GM12892 (cell line): ENCODE measurements at regions not wholly inside any gene's neighbourhood (a gene's known extent, or its start where the extent isn't known, plus 50 kb on each side); places are given as distances from the start of the nearest gene placed in this dataset.
"Not testable (repeated sequence)": the region's sequence is repeated elsewhere in the genome, so short reads cannot be mapped to it uniquely, and the experiment has no call there.

Experiments used
- DNase-seq: peaks from one replicate; pipeline ENCODE4 v3.0.0; 2011; ENCODE audit not compliant: insufficient read length
- FAIRE-seq: peaks from 2 replicates; lab custom pipeline; 2011; peaks lifted over from hg19 to GRCh38; lab: Jason Lieb, UNC
- POLR2A ChIP-seq: IDR thresholded peaks from 2 replicates; pipeline ENCODE4 v1.6.1; 2011; ENCODE audit warnings: low read depth, low read length, control low read depth
- POLR2AphosphoS5 ChIP-seq: IDR thresholded peaks from 2 replicates; pipeline ENCODE4 v1.6.1; 2011; ENCODE audit warnings: low read depth, low read length, control low read depth
- TAF1 ChIP-seq: IDR thresholded peaks from 2 replicates; pipeline ENCODE4 v1.6.1; 2011; ENCODE audit warnings: low read depth, mild to moderate bottlenecking, control low read depth, low read length, borderline replicate concordance

- no peak for DNase-seq
- no peak for TF ChIP-seq POLR2A
- no peak for TF ChIP-seq POLR2AphosphoS5
- no peak for TF ChIP-seq TAF1
- FAIRE-seq = peak; percentile 38
These were observed 550.7 kb downstream of the INSC start for GRCh38 chr11:15665368-15665871.

- DNase-seq = no peak
These were observed 552.5 kb downstream of the INSC start for GRCh38 chr11:15667127-15667725.

DNA sequence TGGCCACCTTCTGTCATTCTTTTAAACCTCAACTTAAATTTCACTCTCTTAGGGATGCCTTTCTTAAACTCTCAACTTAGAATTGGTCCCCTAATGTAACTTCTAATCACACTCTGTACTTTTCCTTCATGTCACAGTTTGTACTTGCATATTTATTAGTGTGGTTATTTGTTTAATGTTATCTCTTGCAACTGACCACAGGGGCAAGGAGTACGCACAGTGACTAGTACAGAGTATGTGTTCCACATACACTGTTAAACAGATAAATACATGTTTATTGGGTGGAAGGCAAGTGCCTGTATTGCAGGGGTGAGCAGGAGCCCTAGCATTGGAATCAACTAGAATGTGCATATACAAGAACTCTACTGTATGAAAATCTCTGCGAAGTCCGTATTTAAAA is 554.0 kb downstream of the INSC start:
- DNase-seq = no peak
- TF ChIP-seq POLR2A = no peak
- TF ChIP-seq POLR2AphosphoS5 = no peak
- TF ChIP-seq TAF1 = no peak
- FAIRE-seq = no peak

More at GRCh38 chr11:15667127-15667725, 552.5 kb downstream of the INSC start:
- FAIRE-seq = no peak
- TF ChIP-seq TAF1 (no peak), POLR2A (no peak), POLR2AphosphoS5 (no peak)

GRCh38 chr11:15670520-15671070 is 555.9 kb downstream of the INSC start:
- FAIRE-seq (no peak), DNase-seq (no peak)
- no peak for TF ChIP-seq TAF1
- no peak for TF ChIP-seq POLR2AphosphoS5
- TF ChIP-seq POLR2A = no peak

- FAIRE-seq (no peak), DNase-seq (no peak)
- TF ChIP-seq TAF1 = no peak
- no peak for TF ChIP-seq POLR2A
- no peak for TF ChIP-seq POLR2AphosphoS5
These were observed 556.5 kb downstream of the INSC start for GRCh38 chr11:15671216-15671615.

- FAIRE-seq (no peak), DNase-seq (no peak)
- TF ChIP-seq POLR2A = no peak
- no peak for TF ChIP-seq POLR2AphosphoS5
- TF ChIP-seq TAF1 = no peak
These were observed 558.1 kb downstream of the INSC start for GRCh38 chr11:15672825-15673224.

DNA sequence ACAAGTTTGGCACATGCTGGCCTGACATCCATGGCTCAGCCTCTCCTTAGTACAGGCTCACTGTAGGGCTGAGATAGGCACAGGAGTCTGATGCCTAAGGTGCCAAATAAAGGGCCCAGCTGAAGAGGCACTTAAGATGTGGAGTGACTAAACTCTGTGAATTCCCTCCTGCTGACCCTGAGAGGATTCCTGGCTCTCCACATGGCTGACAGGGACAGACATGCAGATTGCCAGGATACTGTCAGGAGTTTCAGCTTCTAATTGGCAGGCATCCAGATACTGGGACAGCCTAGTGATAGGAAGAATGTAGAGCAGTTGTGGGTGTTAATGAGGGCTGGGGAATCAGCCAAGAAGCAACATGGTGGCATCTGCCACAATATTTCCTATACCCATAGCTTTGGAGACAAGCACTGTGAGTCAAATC is 558.7 kb downstream of the INSC start:
- TF ChIP-seq POLR2A (no peak), POLR2AphosphoS5 (no peak), TAF1 (no peak)
- DNase-seq (no peak), FAIRE-seq (no peak)

GRCh38 chr11:15674756-15675155 is 560.0 kb downstream of the INSC start:
- DNase-seq (no peak), FAIRE-seq (no peak)
- TF ChIP-seq POLR2A (no peak), TAF1 (no peak), POLR2AphosphoS5 (no peak)

- FAIRE-seq (no peak), DNase-seq (no peak)
- TF ChIP-seq POLR2A = no peak
- no peak for TF ChIP-seq TAF1
- TF ChIP-seq POLR2AphosphoS5 = no peak
These were observed 561.0 kb downstream of the INSC start for GRCh38 chr11:15675683-15676082.

DNA sequence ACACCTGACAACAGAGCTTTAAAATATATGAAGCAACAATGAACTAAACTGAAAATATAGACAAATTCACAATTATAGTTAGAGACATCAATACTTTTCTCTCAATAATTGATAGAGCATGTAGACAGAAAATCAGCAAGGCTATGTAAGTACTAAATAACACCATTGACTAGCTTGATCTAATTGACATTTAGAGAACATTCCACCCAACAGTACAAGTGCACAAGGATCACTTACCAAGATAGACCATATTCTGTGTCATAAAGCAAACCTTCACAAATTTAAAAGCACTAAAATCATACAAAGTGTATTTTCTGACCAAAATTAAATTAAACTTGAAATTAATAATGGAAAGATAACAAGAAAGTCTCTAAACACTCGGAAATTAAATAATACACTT is 562.5 kb downstream of the INSC start:
- TF ChIP-seq POLR2A (no peak), TAF1 (no peak)
- FAIRE-seq (no peak), DNase-seq (no peak)

DNA sequence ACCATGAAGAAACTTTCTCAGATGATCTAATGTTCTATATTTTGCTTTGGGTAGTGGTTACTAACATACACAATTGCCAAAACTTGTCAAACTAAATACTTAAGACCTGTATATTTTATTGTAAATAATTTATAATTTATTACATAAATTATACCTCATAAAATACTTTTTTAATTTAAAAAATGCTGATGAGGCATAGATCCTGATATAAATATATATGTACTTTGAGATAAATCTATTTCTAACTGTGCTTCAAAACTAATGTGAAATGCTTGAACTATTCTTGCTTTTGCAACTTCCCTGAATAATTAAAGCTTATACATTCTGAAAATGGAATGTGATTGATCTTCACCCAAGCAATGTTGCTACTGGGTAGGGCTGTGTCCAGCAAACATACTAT is 568.8 kb downstream of the INSC start:
- no peak for TF ChIP-seq POLR2A
- no peak for FAIRE-seq
- DNase-seq = no peak

DNA sequence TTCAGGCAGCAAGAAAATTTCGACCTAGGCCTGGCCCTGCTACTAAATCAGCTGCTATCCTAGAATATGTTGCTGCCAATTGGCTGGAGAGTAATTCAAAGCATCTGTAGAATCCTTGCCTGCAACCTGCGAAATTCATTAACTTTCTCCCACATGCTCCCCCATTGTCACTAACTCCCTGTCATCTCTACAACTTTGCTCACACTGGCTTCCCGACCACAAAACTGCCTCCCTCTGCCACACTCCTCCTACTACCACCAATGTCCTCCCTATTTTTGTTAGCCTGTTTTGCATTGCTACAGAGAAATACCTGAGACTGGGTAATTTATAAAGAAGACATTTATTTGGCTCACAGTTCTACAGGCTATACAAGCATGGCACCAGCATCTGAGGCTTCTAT is 570.6 kb downstream of the INSC start:
- FAIRE-seq = no peak

GRCh38 chr11:15686259-15686658 is 571.5 kb downstream of the INSC start:
- FAIRE-seq, DNase-seq: not testable (repeated sequence)

More for the DNA sequence above, 570.6 kb downstream of the INSC start:
- DNase-seq = no peak
- no peak for TF ChIP-seq TAF1
- no peak for TF ChIP-seq POLR2AphosphoS5
- no peak for TF ChIP-seq POLR2A

DNA sequence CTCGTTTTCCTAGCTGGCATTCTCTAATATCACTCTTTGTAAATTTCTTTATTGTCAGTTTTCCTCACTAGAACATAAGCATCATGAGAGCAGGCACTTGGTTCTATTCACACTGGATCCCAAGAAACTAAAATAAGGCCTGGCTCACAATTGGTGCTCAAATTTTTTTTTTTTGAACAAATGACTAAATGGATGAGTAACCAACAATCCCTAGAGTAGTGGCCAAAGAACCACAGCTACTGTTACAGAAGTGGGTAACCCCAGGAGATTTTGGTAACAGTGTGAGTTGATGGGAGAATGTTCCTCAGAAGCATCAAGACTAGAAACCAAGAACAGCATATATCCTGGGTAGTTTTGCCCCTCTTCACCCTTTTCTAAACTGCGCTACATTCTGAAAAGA is 572.6 kb downstream of the INSC start:
- DNase-seq = no peak
- FAIRE-seq = no peak
- no peak for TF ChIP-seq POLR2AphosphoS5
- TF ChIP-seq POLR2A = no peak
- TF ChIP-seq TAF1 = no peak
